ENCODE measurements at regions not wholly inside any gene's neighbourhood (a gene's known extent, or its start where the extent isn't known, plus 50 kb on each side); places are given as distances from the start of the nearest gene placed in this dataset.
A peak's percentile ranks its signal among the peaks of the same experiment; 100 is the strongest.

GRCh38 chr6:27545271-27546046, 72.6 kb upstream of the ZNF184 start (continued):
- TF ChIP-seq ZNF768 (CRISPR knock-in tag; IDR thresholded peaks at IDR 0.05) (no peak; the same call in 1 of the 2 replicates), RAD51 (IDR thresholded peaks at IDR 0.05; ENCODE audit: borderline replicate concordance) (no peak), TBX2 (CRISPR knock-in tag; IDR thresholded peaks at IDR 0.05; ENCODE audit: borderline replicate concordance) (0 out of 2 replicates have a peak, but pooled peaks have one; percentile 66), SSRP1 (CRISPR knock-in tag; IDR thresholded peaks at IDR 0.05) (peak; percentile 98), HMGXB3 (CRISPR knock-in tag; IDR thresholded peaks at IDR 0.05; ENCODE audit: borderline replicate concordance) (peak; percentile 80; the same call in 1 of the 2 replicates), ZBTB38 (CRISPR knock-in tag; IDR thresholded peaks at IDR 0.05) (peak; percentile 69), PPARG (CRISPR knock-in tag; conservative IDR thresholded peaks at IDR 0.05) (peak; percentile 50), ZSCAN20 (CRISPR knock-in tag; IDR thresholded peaks at IDR 0.05; ENCODE audit: borderline replicate concordance) (peak; percentile 52; the same call in 1 of the 2 replicates), KLF9 (CRISPR knock-in tag; IDR thresholded peaks at IDR 0.05; ENCODE audit: low read depth) (0 out of 2 replicates have a peak, but pooled peaks have one; percentile 9), CHD2 (IDR thresholded peaks at IDR 0.05; ENCODE audit: low read depth, low read length) (no peak), SETDB1 (CRISPR knock-in tag; IDR thresholded peaks at IDR 0.05; ENCODE audit: borderline replicate concordance) (no peak), DMTF1 (CRISPR knock-in tag; IDR thresholded peaks at IDR 0.05) (no peak), MXI1 (IDR thresholded peaks at IDR 0.05; ENCODE audit: borderline replicate concordance, low read depth, low read length) (0 out of 3 replicates have a peak, but pooled peaks have one; percentile 45), JUN (CRISPR knock-in tag; IDR thresholded peaks at IDR 0.05) (no peak), GMEB2 (CRISPR knock-in tag; IDR thresholded peaks at IDR 0.05; ENCODE audit: low read depth) (no peak), BCL6 (CRISPR knock-in tag; IDR thresholded peaks at IDR 0.05) (peak; percentile 40; the same call in 1 of the 2 replicates), ZNF543 (CRISPR knock-in tag; IDR thresholded peaks at IDR 0.05) (no peak), ZNF253 (CRISPR knock-in tag; IDR thresholded peaks at IDR 0.05; ENCODE audit: borderline replicate concordance) (0 out of 2 replicates have a peak, but pooled peaks have one; percentile 52), RNF2 (conservative IDR thresholded peaks at IDR 0.05; ENCODE audit: low read depth) (peak; percentile 45; the same call in 1 of the 2 replicates), TBX3 (IDR thresholded peaks at IDR 0.05; ENCODE audit: borderline replicate concordance) (no peak), KLF15 (CRISPR knock-in tag; IDR thresholded peaks at IDR 0.05; ENCODE audit: borderline replicate concordance) (no peak), CCAR2 (optimal IDR thresholded peaks at IDR 0.05; ENCODE audit: low read depth, low read length) (no peak)

All from HepG2 (cell line).